ENCODE measurements at regions not wholly inside any gene's neighbourhood (a gene's known extent, or its start where the extent isn't known, plus 50 kb on each side); places are given as distances from the start of the nearest gene placed in this dataset.

DNA sequence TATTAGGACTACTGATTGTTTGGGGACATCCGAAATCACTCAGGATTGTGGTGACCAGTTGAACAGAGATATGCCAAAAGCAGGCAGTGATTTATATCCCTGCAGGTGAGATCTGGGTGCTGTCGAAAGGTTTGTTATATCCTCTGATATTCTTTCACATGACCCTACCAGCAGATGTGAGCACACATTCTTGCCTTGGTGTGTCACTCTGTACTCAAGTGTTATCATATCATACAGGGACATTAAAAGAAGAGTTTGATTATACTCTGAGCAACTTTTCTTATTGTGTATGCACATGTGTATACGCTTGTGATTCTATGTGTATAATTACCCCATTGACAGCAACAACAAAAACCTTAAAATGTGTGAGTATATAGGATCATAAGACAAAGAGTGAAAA, 381.2 kb upstream of the IGFBP7 start:
- no peak overlapping the region for H3K4me2 ChIP-seq
- no peak overlapping the region for H2AFZ ChIP-seq (ENCODE audit: low read depth)
- no peaks in the 10 kb centered on the region for H3K9me3 ChIP-seq
- 56% methylated on average over 3 of the region's 3 CpGs for WGBS (ENCODE audit: low lambda C conversion rate)
- H3K9ac ChIP-seq: no peak overlapping the region
- H3F3A ChIP-seq (replicated peaks; ENCODE audit: insufficient read depth): no peaks in the 10 kb centered on the region
- H3K4me3 ChIP-seq (ENCODE audit: low read depth in 2 of 2, low read length in 1 of 2): no peak overlapping the region
- no peak overlapping the region for H3K27ac ChIP-seq (ENCODE audit: low read depth in 2 of 2, low read length in 1 of 2)
- no peaks in the 10 kb centered on the region for H3K4me1 ChIP-seq (ENCODE audit: control insufficient read depth in 1 of 2, insufficient read depth in 2 of 2, low read depth in 1 of 2, low read length in 1 of 2)
- no peaks in the 10 kb centered on the region for H4K20me1 ChIP-seq (ENCODE audit: insufficient read depth)
- ChIA-PET CTCF (no interaction called here), POLR2A (no interaction called here)
- H3K27me3 ChIP-seq (ENCODE audit: insufficient read depth): no peaks in the 10 kb centered on the region
- no peaks in the 10 kb centered on the region for H3K36me3 ChIP-seq (replicated peaks in 1 of 2; ENCODE audit: control insufficient read depth in 1 of 2, insufficient read depth in 2 of 2, low read length in 1 of 2)
- H3K9me2 ChIP-seq: no peaks in the 10 kb centered on the region
- no peaks in the 10 kb centered on the region for H3K79me2 ChIP-seq (ENCODE audit: insufficient read depth)
- no peak for TF ChIP-seq EP300 (IDR thresholded peaks at IDR 0.05; ENCODE audit: borderline replicate concordance in 1 of 2, low read depth in 1 of 2, low read length in 1 of 2)
- no peak for TF ChIP-seq MEF2A (IDR thresholded peaks at IDR 0.05; ENCODE audit: borderline replicate concordance, low read depth)
- no peak for TF ChIP-seq JUND (IDR thresholded peaks at IDR 0.05)
- TF ChIP-seq, protein P1, sequence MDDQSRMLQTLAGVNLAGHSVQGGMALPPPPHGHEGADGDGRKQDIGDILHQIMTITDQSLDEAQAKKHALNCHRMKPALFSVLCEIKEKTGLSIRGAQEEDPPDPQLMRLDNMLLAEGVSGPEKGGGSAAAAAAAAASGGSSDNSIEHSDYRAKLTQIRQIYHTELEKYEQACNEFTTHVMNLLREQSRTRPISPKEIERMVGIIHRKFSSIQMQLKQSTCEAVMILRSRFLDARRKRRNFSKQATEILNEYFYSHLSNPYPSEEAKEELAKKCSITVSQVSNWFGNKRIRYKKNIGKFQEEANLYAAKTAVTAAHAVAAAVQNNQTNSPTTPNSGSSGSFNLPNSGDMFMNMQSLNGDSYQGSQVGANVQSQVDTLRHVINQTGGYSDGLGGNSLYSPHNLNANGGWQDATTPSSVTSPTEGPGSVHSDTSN (IDR thresholded peaks at IDR 0.05): no peak
- no peak for TF ChIP-seq FOXM1 (IDR thresholded peaks at IDR 0.05; ENCODE audit: low read depth)
- TF ChIP-seq RFX5 (IDR thresholded peaks at IDR 0.05; ENCODE audit: low read length): no peak
- no peak for DNase-seq

DNA sequence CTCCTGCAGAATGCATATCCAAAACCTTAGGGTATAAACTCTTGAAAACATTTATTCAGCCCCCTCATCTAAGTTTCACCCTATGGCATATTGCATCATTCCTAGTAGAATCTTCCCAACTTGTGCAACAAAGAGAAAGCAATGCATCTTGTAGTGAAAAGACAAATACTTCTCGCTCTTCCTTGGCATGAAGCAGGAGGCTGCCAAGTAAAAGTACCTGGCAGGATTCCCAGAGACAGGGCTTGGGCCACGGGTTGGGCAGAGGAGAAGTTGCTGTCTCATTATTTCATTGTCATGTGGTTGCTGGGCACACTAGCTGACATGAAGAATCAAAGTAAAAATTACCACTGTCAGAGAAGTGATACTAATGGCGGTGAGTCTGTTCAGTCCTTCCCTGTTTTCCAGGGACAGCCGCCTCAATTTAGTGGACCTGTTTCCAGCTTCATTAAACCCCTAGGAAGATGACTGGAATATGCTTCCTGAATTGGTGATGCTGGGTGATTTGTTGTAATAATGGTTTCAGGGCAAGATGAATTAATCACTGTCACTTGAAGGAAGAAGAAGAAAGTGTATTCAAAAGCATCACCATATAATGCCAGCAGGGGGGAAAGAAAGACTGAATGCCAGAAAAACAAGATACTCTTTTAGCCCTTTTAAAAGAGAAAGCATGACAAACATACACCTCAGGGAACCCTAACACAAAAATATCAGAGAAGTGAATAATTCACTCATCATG, 380.5 kb upstream of the IGFBP7 start:
- Histone ChIP-seq H3K9ac (no peak overlapping the region), H3K36me3 (replicated peaks in 1 of 2; ENCODE audit: control insufficient read depth in 1 of 2, insufficient read depth in 2 of 2, low read length in 1 of 2) (no peaks in the 10 kb centered on the region), H3K27me3 (ENCODE audit: insufficient read depth) (no peaks in the 10 kb centered on the region), H3K4me2 (no peak overlapping the region), H4K20me1 (ENCODE audit: insufficient read depth) (no peaks in the 10 kb centered on the region), H3K4me3 (ENCODE audit: low read depth in 2 of 2, low read length in 1 of 2) (no peak overlapping the region), H3K9me3 (no peaks in the 10 kb centered on the region), H3F3A (replicated peaks; ENCODE audit: insufficient read depth) (no peaks in the 10 kb centered on the region), H3K4me1 (ENCODE audit: control insufficient read depth in 1 of 2, insufficient read depth in 2 of 2, low read depth in 1 of 2, low read length in 1 of 2) (no peaks in the 10 kb centered on the region), H3K79me2 (ENCODE audit: insufficient read depth) (no peaks in the 10 kb centered on the region), H3K9me2 (no peaks in the 10 kb centered on the region), H2AFZ (ENCODE audit: low read depth) (peak overlapping the region; percentile 51; the same call in 1 of the 2 replicates), H3K27ac (ENCODE audit: low read depth in 2 of 2, low read length in 1 of 2) (no peak overlapping the region)
- ChIA-PET POLR2A (no interaction called here), CTCF (no interaction called here)
- DNase-seq: no peak
- TF ChIP-seq EZH2phosphoT487 (IDR thresholded peaks at IDR 0.05; ENCODE audit: borderline replicate concordance, low read depth) (no peak), MXI1 (IDR thresholded peaks at IDR 0.05; ENCODE audit: low read depth, low read length) (no peak), TCF12 (IDR thresholded peaks at IDR 0.05) (no peak), RFX5 (IDR thresholded peaks at IDR 0.05; ENCODE audit: low read length) (no peak), RXRA (IDR thresholded peaks at IDR 0.05; ENCODE audit: borderline replicate concordance, low read depth) (no peak), NFIC (IDR thresholded peaks at IDR 0.05; ENCODE audit: borderline replicate concordance) (no peak), CHD2 (IDR thresholded peaks at IDR 0.05; ENCODE audit: low read length, partially characterized antibody) (no peak), FOSL2 (IDR thresholded peaks at IDR 0.05; ENCODE audit: borderline replicate concordance, low read depth) (no peak), RAD21 (IDR thresholded peaks at IDR 0.05; ENCODE audit: low read length) (no peak), SIN3A (IDR thresholded peaks at IDR 0.05; ENCODE audit: borderline replicate concordance, low read depth, low read length) (no peak)
- TF ChIP-seq, protein P2, sequence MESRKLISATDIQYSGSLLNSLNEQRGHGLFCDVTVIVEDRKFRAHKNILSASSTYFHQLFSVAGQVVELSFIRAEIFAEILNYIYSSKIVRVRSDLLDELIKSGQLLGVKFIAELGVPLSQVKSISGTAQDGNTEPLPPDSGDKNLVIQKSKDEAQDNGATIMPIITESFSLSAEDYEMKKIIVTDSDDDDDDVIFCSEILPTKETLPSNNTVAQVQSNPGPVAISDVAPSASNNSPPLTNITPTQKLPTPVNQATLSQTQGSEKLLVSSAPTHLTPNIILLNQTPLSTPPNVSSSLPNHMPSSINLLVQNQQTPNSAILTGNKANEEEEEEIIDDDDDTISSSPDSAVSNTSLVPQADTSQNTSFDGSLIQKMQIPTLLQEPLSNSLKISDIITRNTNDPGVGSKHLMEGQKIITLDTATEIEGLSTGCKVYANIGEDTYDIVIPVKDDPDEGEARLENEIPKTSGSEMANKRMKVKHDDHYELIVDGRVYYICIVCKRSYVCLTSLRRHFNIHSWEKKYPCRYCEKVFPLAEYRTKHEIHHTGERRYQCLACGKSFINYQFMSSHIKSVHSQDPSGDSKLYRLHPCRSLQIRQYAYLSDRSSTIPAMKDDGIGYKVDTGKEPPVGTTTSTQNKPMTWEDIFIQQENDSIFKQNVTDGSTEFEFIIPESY (IDR thresholded peaks at IDR 0.05; ENCODE audit: borderline replicate concordance, low read depth): no peak
- TF ChIP-seq, protein P3, sequence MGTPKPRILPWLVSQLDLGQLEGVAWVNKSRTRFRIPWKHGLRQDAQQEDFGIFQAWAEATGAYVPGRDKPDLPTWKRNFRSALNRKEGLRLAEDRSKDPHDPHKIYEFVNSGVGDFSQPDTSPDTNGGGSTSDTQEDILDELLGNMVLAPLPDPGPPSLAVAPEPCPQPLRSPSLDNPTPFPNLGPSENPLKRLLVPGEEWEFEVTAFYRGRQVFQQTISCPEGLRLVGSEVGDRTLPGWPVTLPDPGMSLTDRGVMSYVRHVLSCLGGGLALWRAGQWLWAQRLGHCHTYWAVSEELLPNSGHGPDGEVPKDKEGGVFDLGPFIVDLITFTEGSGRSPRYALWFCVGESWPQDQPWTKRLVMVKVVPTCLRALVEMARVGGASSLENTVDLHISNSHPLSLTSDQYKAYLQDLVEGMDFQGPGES (IDR thresholded peaks at IDR 0.05; ENCODE audit: low read depth, low read length): no peak
- TF ChIP-seq, protein P4, sequence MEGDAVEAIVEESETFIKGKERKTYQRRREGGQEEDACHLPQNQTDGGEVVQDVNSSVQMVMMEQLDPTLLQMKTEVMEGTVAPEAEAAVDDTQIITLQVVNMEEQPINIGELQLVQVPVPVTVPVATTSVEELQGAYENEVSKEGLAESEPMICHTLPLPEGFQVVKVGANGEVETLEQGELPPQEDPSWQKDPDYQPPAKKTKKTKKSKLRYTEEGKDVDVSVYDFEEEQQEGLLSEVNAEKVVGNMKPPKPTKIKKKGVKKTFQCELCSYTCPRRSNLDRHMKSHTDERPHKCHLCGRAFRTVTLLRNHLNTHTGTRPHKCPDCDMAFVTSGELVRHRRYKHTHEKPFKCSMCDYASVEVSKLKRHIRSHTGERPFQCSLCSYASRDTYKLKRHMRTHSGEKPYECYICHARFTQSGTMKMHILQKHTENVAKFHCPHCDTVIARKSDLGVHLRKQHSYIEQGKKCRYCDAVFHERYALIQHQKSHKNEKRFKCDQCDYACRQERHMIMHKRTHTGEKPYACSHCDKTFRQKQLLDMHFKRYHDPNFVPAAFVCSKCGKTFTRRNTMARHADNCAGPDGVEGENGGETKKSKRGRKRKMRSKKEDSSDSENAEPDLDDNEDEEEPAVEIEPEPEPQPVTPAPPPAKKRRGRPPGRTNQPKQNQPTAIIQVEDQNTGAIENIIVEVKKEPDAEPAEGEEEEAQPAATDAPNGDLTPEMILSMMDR (IDR thresholded peaks at IDR 0.05): no peak
- TF ChIP-seq, protein P1 (IDR thresholded peaks at IDR 0.05): no peak
- TF ChIP-seq, protein P5, sequence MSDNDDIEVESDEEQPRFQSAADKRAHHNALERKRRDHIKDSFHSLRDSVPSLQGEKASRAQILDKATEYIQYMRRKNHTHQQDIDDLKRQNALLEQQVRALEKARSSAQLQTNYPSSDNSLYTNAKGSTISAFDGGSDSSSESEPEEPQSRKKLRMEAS (IDR thresholded peaks at IDR 0.05; ENCODE audit: low read depth): no peak
- WGBS (ENCODE audit: low lambda C conversion rate): 18% methylated on average over 4 of the region's 4 CpGs

All from SK-N-SH (cell line).